ENCODE measurements at regions not wholly inside any gene's neighbourhood (a gene's known extent, or its start where the extent isn't known, plus 50 kb on each side); places are given as distances from the start of the nearest gene placed in this dataset.
A peak's percentile ranks its signal among the peaks of the same experiment; 100 is the strongest.

- no peak for TF ChIP-seq EZH2 (IDR thresholded peaks at IDR 0.05; ENCODE audit: insufficient read depth, low read length)
- TF ChIP-seq, protein P1, sequence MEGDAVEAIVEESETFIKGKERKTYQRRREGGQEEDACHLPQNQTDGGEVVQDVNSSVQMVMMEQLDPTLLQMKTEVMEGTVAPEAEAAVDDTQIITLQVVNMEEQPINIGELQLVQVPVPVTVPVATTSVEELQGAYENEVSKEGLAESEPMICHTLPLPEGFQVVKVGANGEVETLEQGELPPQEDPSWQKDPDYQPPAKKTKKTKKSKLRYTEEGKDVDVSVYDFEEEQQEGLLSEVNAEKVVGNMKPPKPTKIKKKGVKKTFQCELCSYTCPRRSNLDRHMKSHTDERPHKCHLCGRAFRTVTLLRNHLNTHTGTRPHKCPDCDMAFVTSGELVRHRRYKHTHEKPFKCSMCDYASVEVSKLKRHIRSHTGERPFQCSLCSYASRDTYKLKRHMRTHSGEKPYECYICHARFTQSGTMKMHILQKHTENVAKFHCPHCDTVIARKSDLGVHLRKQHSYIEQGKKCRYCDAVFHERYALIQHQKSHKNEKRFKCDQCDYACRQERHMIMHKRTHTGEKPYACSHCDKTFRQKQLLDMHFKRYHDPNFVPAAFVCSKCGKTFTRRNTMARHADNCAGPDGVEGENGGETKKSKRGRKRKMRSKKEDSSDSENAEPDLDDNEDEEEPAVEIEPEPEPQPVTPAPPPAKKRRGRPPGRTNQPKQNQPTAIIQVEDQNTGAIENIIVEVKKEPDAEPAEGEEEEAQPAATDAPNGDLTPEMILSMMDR (IDR thresholded peaks at IDR 0.05; ENCODE audit: insufficient read depth, low read depth, low read length): no peak
- peaks cover 4% of the 10 kb centered on the region for H3K9me3 Mint-ChIP-seq (ENCODE audit: unreplicated experiment)
Measured at GRCh38 chr13:107023335-107023734, 455.4 kb upstream of the ARGLU1 start.

DNA sequence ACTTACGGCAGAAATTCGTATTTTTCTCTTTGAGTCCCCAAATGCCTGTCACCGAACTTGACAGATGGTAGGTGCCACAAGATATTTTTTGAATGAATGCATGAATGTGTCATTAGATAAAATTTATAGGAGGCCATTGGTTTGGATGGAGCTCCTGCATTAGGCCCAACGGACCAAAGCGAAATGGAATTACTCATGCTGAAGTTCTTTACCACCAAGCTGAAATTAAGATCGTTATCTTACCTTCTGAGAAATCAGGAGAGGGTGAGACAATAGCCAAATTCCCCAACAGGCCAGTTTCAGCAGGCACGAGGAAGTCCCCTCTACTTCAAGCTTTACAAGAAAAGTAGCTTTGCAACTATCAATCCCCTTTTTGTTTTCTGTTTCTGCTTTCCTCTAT, 452.5 kb upstream of the ARGLU1 start:
- DNase-seq (ENCODE audit: low read depth) (peak; percentile 56), FAIRE-seq (no peak)
- no peak overlapping the region for H3K4me3 ChIP-seq (ENCODE audit: insufficient read depth, low read depth, low read length)
- no peaks in the 10 kb centered on the region for H4K20me1 ChIP-seq (ENCODE audit: insufficient read depth, low read length)
- H3K9me3 Mint-ChIP-seq (ENCODE audit: unreplicated experiment): peaks cover 4% of the 10 kb centered on the region
- H3K4me3 Mint-ChIP-seq (ENCODE audit: unreplicated experiment): no peak overlapping the region
- H3K27ac Mint-ChIP-seq (ENCODE audit: unreplicated experiment): no peak overlapping the region
- no peak overlapping the region for H3K9ac ChIP-seq (ENCODE audit: low read length)
- H3K4me1 ChIP-seq (ENCODE audit: insufficient read depth, low read length): no peaks in the 10 kb centered on the region
- H3K36me3 Mint-ChIP-seq (ENCODE audit: low read depth, unreplicated experiment): no peaks in the 10 kb centered on the region
- no peak overlapping the region for H3K27ac ChIP-seq (ENCODE audit: low read depth, low read length)
- no peaks in the 10 kb centered on the region for H3K27me3 Mint-ChIP-seq (ENCODE audit: low read depth, unreplicated experiment)
- H3K36me3 ChIP-seq (ENCODE audit: insufficient read depth, low read length): no peaks in the 10 kb centered on the region
- H3K27me3 ChIP-seq (ENCODE audit: insufficient read depth, low read length): no peaks in the 10 kb centered on the region
- H3K9me3 ChIP-seq (ENCODE audit: insufficient read depth, low read depth, low read length): no peaks in the 10 kb centered on the region
- no peak overlapping the region for H3K4me2 ChIP-seq (ENCODE audit: low read length)
- TF ChIP-seq, protein P1 (IDR thresholded peaks at IDR 0.05; ENCODE audit: insufficient read depth, low read depth, low read length): no peak
- TF ChIP-seq EZH2 (IDR thresholded peaks at IDR 0.05; ENCODE audit: insufficient read depth, low read length): no peak
- no peak overlapping the region for H2AFZ ChIP-seq (ENCODE audit: low read depth, low read length)
- no peaks in the 10 kb centered on the region for H3K4me1 Mint-ChIP-seq (ENCODE audit: low read depth, unreplicated experiment)
- H3K79me2 ChIP-seq (ENCODE audit: insufficient read depth, low read length): no peaks in the 10 kb centered on the region

More at GRCh38 chr13:107023335-107023734, 455.4 kb upstream of the ARGLU1 start:
- H3K4me2 ChIP-seq (ENCODE audit: low read length): no peak overlapping the region
- Mint-ChIP-seq H3K4me3 (ENCODE audit: unreplicated experiment) (no peak overlapping the region), H3K4me1 (ENCODE audit: low read depth, unreplicated experiment) (peaks cover 2% of the 10 kb centered on the region), H3K27ac (ENCODE audit: unreplicated experiment) (no peak overlapping the region), H3K27me3 (ENCODE audit: low read depth, unreplicated experiment) (no peaks in the 10 kb centered on the region), H3K36me3 (ENCODE audit: low read depth, unreplicated experiment) (no peaks in the 10 kb centered on the region)
- FAIRE-seq: no peak
- H3K9ac ChIP-seq (ENCODE audit: low read length): no peak overlapping the region
- no peaks in the 10 kb centered on the region for H4K20me1 ChIP-seq (ENCODE audit: insufficient read depth, low read length)
- no peak overlapping the region for H2AFZ ChIP-seq (ENCODE audit: low read depth, low read length)
- no peaks in the 10 kb centered on the region for H3K36me3 ChIP-seq (ENCODE audit: insufficient read depth, low read length)
- H3K27ac ChIP-seq (ENCODE audit: low read depth, low read length): no peak overlapping the region
- no peak overlapping the region for H3K4me3 ChIP-seq (ENCODE audit: insufficient read depth, low read depth, low read length)
- no peak for DNase-seq (ENCODE audit: low read depth)
- no peaks in the 10 kb centered on the region for H3K4me1 ChIP-seq (ENCODE audit: insufficient read depth, low read length)
- H3K9me3 ChIP-seq (ENCODE audit: insufficient read depth, low read depth, low read length): no peaks in the 10 kb centered on the region
- no peaks in the 10 kb centered on the region for H3K27me3 ChIP-seq (ENCODE audit: insufficient read depth, low read length)
- no peaks in the 10 kb centered on the region for H3K79me2 ChIP-seq (ENCODE audit: insufficient read depth, low read length)

DNA sequence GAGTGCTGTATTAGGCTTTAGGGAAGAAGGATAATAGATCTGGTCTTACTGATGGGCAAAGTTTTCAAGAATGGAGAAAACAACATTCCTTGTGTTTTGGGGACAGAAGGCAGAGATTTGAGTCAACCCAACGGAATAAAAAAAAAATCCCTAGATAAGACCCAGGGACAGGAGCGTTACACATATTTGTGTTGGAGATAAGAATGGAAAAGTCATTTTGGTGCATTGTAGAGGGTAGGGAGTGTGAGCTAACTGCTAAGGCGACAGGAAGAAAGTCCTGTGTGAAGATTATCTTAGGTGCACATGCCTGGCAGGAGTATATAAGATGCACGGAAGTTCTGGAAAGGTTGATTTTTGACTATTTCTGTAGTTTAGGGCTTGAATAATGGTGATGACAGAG, 450.3 kb upstream of the ARGLU1 start:
- Mint-ChIP-seq H3K4me3 (ENCODE audit: unreplicated experiment) (no peak overlapping the region), H3K4me1 (ENCODE audit: low read depth, unreplicated experiment) (no peaks in the 10 kb centered on the region), H3K27ac (ENCODE audit: unreplicated experiment) (no peak overlapping the region), H3K36me3 (ENCODE audit: low read depth, unreplicated experiment) (no peaks in the 10 kb centered on the region), H3K27me3 (ENCODE audit: low read depth, unreplicated experiment) (no peaks in the 10 kb centered on the region), H3K9me3 (ENCODE audit: unreplicated experiment) (no peaks in the 10 kb centered on the region)
- no peak overlapping the region for H2AFZ ChIP-seq (ENCODE audit: low read depth, low read length)
- no peaks in the 10 kb centered on the region for H3K9me3 ChIP-seq (ENCODE audit: insufficient read depth, low read depth, low read length)
- FAIRE-seq: no peak
- TF ChIP-seq, protein P1 (IDR thresholded peaks at IDR 0.05; ENCODE audit: insufficient read depth, low read depth, low read length): no peak
- no peak for TF ChIP-seq EZH2 (IDR thresholded peaks at IDR 0.05; ENCODE audit: insufficient read depth, low read length)
- no peaks in the 10 kb centered on the region for H3K36me3 ChIP-seq (ENCODE audit: insufficient read depth, low read length)
- H4K20me1 ChIP-seq (ENCODE audit: insufficient read depth, low read length): no peaks in the 10 kb centered on the region
- H3K27me3 ChIP-seq (ENCODE audit: insufficient read depth, low read length): no peaks in the 10 kb centered on the region
- no peak for DNase-seq (ENCODE audit: low read depth)
- no peaks in the 10 kb centered on the region for H3K79me2 ChIP-seq (ENCODE audit: insufficient read depth, low read length)
- no peak overlapping the region for H3K27ac ChIP-seq (ENCODE audit: low read depth, low read length)
- H3K4me2 ChIP-seq (ENCODE audit: low read length): no peak overlapping the region
- H3K9ac ChIP-seq (ENCODE audit: low read length): no peak overlapping the region
- no peaks in the 10 kb centered on the region for H3K4me1 ChIP-seq (ENCODE audit: insufficient read depth, low read length)
- no peak overlapping the region for H3K4me3 ChIP-seq (ENCODE audit: insufficient read depth, low read depth, low read length)

Data from astrocyte (in vitro differentiated cells and primary cell).